ENCODE measurements at regions not wholly inside any gene's neighbourhood (a gene's known extent, or its start where the extent isn't known, plus 50 kb on each side); places are given as distances from the start of the nearest gene placed in this dataset.
"Not testable (repeated sequence)": the region's sequence is repeated elsewhere in the genome, so short reads cannot be mapped to it uniquely, and the experiment has no call there.

- no peak for DNase-seq (ENCODE audit: low read depth)
These were observed 567.3 kb upstream of the ACTRT1 start for GRCh38 chrX:128619490-128619889.

- no peak for DNase-seq (ENCODE audit: low read depth)
These were observed 564.7 kb upstream of the ACTRT1 start for GRCh38 chrX:128616933-128617332.

- DNase-seq (ENCODE audit: low read depth), result not testable (repeated sequence)
These were observed 554.6 kb upstream of the ACTRT1 start for GRCh38 chrX:128606817-128607216.

GRCh38 chrX:128606357-128606756 lies 554.2 kb upstream of the ACTRT1 start:
- DNase-seq (ENCODE audit: low read depth), result not testable (repeated sequence)

- DNase-seq (ENCODE audit: low read depth), result no peak
These were observed 549.5 kb upstream of the ACTRT1 start for GRCh38 chrX:128601706-128602105.

- no peak for DNase-seq (ENCODE audit: low read depth)
These were observed 547.4 kb upstream of the ACTRT1 start for GRCh38 chrX:128599632-128600031.

GRCh38 chrX:128582036-128582435 lies 529.8 kb upstream of the ACTRT1 start:
- no peak for DNase-seq (ENCODE audit: low read depth)

- DNase-seq (ENCODE audit: low read depth), result no peak
These were observed 529.4 kb upstream of the ACTRT1 start for GRCh38 chrX:128581615-128582014.

GRCh38 chrX:128543114-128543513 lies 490.9 kb upstream of the ACTRT1 start:
- no peak for DNase-seq (ENCODE audit: low read depth)

- DNase-seq (ENCODE audit: low read depth), result no peak
These were observed 466.3 kb upstream of the ACTRT1 start for GRCh38 chrX:128518508-128518907.

- no peak for DNase-seq (ENCODE audit: low read depth)
These were observed 465.5 kb upstream of the ACTRT1 start for GRCh38 chrX:128517691-128518090.

- no peak for DNase-seq (ENCODE audit: low read depth)
These were observed 452.3 kb upstream of the ACTRT1 start for GRCh38 chrX:128504496-128504895.

GRCh38 chrX:128464116-128464515 lies 411.9 kb upstream of the ACTRT1 start:
- peak; percentile 5 for DNase-seq (ENCODE audit: low read depth)

- no peak for DNase-seq (ENCODE audit: low read depth)
These were observed 408.6 kb upstream of the ACTRT1 start for GRCh38 chrX:128460835-128461234.

- peak; percentile 10 for DNase-seq (ENCODE audit: low read depth)
These were observed 406.7 kb upstream of the ACTRT1 start for GRCh38 chrX:128458888-128459287.

- DNase-seq (ENCODE audit: low read depth), result no peak
These were observed 405.5 kb upstream of the ACTRT1 start for GRCh38 chrX:128457674-128458073.

- no peak for DNase-seq (ENCODE audit: low read depth)
These were observed 387.0 kb upstream of the ACTRT1 start for GRCh38 chrX:128439159-128439558.

- no peak for DNase-seq (ENCODE audit: low read depth)
These were observed 385.9 kb upstream of the ACTRT1 start for GRCh38 chrX:128438082-128438481.

GRCh38 chrX:128436397-128437103 lies 384.3 kb upstream of the ACTRT1 start:
- no peak for DNase-seq (ENCODE audit: low read depth)

GRCh38 chrX:128425546-128425945 lies 373.3 kb upstream of the ACTRT1 start:
- DNase-seq (ENCODE audit: low read depth), result no peak

- no peak for DNase-seq (ENCODE audit: low read depth)
These were observed 356.6 kb upstream of the ACTRT1 start for GRCh38 chrX:128408842-128409241.

- DNase-seq (ENCODE audit: low read depth), result peak; percentile 0
These were observed 344.4 kb upstream of the ACTRT1 start for GRCh38 chrX:128396601-128397000.

GRCh38 chrX:128383846-128384245 lies 331.6 kb upstream of the ACTRT1 start:
- DNase-seq (ENCODE audit: low read depth), result not testable (repeated sequence)

GRCh38 chrX:128365492-128365891 lies 313.3 kb upstream of the ACTRT1 start:
- DNase-seq (ENCODE audit: low read depth), result no peak

Data from amniotic epithelial cell (primary cell).